ENCODE measurements at regions not wholly inside any gene's neighbourhood (a gene's known extent, or its start where the extent isn't known, plus 50 kb on each side); places are given as distances from the start of the nearest gene placed in this dataset.

GRCh38 chr7:22611758-22612079 lies 111.7 kb upstream of the STEAP1B start:
- CTCF ChIA-PET, result interaction anchor here (1.4 kb wide), 1 partner anchor 17 kb away, joined by 4 read pairs; no protein-coding TSS in a partner anchor
- POLR2A ChIA-PET, result no interaction called here
- TF ChIP-seq CTCF (IDR thresholded peaks at IDR 0.05; ENCODE audit: control extremely low read depth, extremely low read depth, low read depth, missing control alignments), result no peak
- peak; percentile 13 for DNase-seq (ENCODE audit: extremely low spot score)

- DNase-seq (ENCODE audit: extremely low spot score), result no peak
- CTCF ChIA-PET, result interaction anchor here (0.8 to 1.2 kb wide), 3 partner anchors 23 to 171 kb away, joined by 3 read pairs; no protein-coding TSS in a partner anchor
- no peak for TF ChIP-seq CTCF (IDR thresholded peaks at IDR 0.05; ENCODE audit: control extremely low read depth, extremely low read depth, low read depth, missing control alignments)
- POLR2A ChIA-PET, result no interaction called here
Measured at GRCh38 chr7:22610951-22611757, 111.2 kb upstream of the STEAP1B start.

- CTCF ChIA-PET, result interaction anchor here (0.8 to 1.2 kb wide), 2 partner anchors 24 to 51 kb away, joined by 3 read pairs; no protein-coding TSS in a partner anchor
- no peak for TF ChIP-seq CTCF (IDR thresholded peaks at IDR 0.05; ENCODE audit: control extremely low read depth, extremely low read depth, low read depth, missing control alignments)
- POLR2A ChIA-PET, result no interaction called here
- no peak for DNase-seq (ENCODE audit: extremely low spot score)
Measured at GRCh38 chr7:22610263-22610662, 110.3 kb upstream of the STEAP1B start.

- CTCF ChIA-PET, result interaction anchor here (1.5 kb wide), 1 partner anchor 10 kb away, joined by 3 read pairs; no protein-coding TSS in a partner anchor
- POLR2A ChIA-PET, result no interaction called here
- DNase-seq (ENCODE audit: extremely low spot score), result no peak
- TF ChIP-seq CTCF (IDR thresholded peaks at IDR 0.05; ENCODE audit: control extremely low read depth, extremely low read depth, low read depth, missing control alignments), result no peak
Measured at GRCh38 chr7:22607180-22607579, 107.2 kb upstream of the STEAP1B start.

- no peak for DNase-seq (ENCODE audit: extremely low spot score)
- CTCF ChIA-PET, result interaction anchor here (1.2 kb wide), 2 partner anchors 40 to 67 kb away, joined by 3 read pairs; no protein-coding TSS in a partner anchor
- POLR2A ChIA-PET, result no interaction called here
Measured at GRCh38 chr7:22604246-22604645, 104.3 kb upstream of the STEAP1B start.

More at GRCh38 chr7:22604246-22604645, 104.3 kb upstream of the STEAP1B start:
- no peak for TF ChIP-seq CTCF (IDR thresholded peaks at IDR 0.05; ENCODE audit: control extremely low read depth, extremely low read depth, low read depth, missing control alignments)
